ENCODE measurements at regions not wholly inside any gene's neighbourhood (a gene's known extent, or its start where the extent isn't known, plus 50 kb on each side); places are given as distances from the start of the nearest gene placed in this dataset.

DNA sequence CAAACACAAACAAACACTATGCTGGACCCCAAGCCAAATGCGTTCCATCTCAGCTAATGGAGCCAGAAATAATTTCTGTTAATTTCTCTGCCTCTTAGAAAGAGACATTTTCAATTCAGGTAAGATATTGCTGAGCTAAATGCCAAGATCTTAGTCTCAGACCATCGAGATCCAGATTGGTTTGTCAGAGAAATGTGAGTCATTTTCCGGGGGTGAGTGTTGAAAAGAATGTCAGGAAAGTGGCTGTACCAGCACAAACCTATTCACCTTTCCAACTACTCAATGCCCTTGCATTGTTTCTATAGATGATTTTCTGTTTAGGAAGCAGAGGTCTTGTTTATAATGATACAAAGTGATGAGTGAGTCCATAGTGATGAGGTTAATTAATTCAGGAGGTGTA, 266.8 kb upstream of the TSHZ3 start:
- no peaks in the 10 kb centered on the region for H3K36me3 Mint-ChIP-seq (ENCODE audit: insufficient read depth, unreplicated experiment)
- CTCF ChIA-PET = no interaction called here
- H3K27me3 Mint-ChIP-seq (ENCODE audit: insufficient read depth, unreplicated experiment) = no peaks in the 10 kb centered on the region
- H3K4me1 Mint-ChIP-seq (ENCODE audit: insufficient read depth, unreplicated experiment) = no peaks in the 10 kb centered on the region
- no TSS peak for BruUV-seq (replicated peaks)
- no peak overlapping the region for H3K27ac Mint-ChIP-seq (ENCODE audit: low read depth, unreplicated experiment)
- DNase-seq (ENCODE audit: unreplicated experiment) = no peak
- TF ChIP-seq, protein P1, sequence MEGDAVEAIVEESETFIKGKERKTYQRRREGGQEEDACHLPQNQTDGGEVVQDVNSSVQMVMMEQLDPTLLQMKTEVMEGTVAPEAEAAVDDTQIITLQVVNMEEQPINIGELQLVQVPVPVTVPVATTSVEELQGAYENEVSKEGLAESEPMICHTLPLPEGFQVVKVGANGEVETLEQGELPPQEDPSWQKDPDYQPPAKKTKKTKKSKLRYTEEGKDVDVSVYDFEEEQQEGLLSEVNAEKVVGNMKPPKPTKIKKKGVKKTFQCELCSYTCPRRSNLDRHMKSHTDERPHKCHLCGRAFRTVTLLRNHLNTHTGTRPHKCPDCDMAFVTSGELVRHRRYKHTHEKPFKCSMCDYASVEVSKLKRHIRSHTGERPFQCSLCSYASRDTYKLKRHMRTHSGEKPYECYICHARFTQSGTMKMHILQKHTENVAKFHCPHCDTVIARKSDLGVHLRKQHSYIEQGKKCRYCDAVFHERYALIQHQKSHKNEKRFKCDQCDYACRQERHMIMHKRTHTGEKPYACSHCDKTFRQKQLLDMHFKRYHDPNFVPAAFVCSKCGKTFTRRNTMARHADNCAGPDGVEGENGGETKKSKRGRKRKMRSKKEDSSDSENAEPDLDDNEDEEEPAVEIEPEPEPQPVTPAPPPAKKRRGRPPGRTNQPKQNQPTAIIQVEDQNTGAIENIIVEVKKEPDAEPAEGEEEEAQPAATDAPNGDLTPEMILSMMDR (IDR thresholded peaks at IDR 0.05; ENCODE audit: unreplicated experiment) = no peak
- no peak overlapping the region for H3K4me3 Mint-ChIP-seq (ENCODE audit: unreplicated experiment)
- POLR2A ChIA-PET = no interaction called here
- intact Hi-C loops (cut with micrococcal nuclease) = no loop called here
- peaks cover 18% of the 10 kb centered on the region for H3K9me3 Mint-ChIP-seq (ENCODE audit: unreplicated experiment)

DNA sequence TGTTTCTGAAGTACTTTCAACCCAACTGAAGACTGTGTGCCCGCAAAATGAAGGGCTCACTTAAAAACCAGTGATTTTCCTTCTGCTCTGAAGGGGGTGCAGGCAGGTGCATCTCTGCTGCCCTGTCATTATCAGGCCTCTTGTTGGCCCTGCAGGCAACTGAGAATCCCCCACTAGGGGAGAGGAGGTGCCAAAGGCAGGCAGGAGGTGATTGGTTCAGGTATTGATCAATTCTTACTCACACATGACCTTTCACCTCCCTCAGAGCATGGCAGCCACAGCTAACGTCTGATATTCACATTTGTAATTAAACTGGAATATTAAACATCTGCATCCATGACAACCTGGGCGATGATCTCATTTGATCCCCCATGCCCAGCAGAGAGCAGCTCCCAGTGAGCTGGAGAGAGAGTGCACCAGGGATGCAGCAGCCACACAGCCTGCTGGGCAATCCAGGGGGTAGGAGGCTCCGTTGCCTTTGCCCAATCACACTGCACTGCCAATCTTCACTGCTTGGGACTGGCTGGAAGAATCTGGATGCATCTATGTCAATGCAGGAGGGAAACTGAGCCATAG, 267.9 kb upstream of the TSHZ3 start:
- no peak overlapping the region for H3K4me3 Mint-ChIP-seq (ENCODE audit: unreplicated experiment)
- intact Hi-C loops (cut with micrococcal nuclease) = no loop called here
- CTCF ChIA-PET = no interaction called here
- TF ChIP-seq, protein P1 (IDR thresholded peaks at IDR 0.05; ENCODE audit: unreplicated experiment) = no peak
- POLR2A ChIA-PET = no interaction called here
- no peaks in the 10 kb centered on the region for H3K27me3 Mint-ChIP-seq (ENCODE audit: insufficient read depth, unreplicated experiment)
- no peak overlapping the region for H3K27ac Mint-ChIP-seq (ENCODE audit: low read depth, unreplicated experiment)
- DNase-seq (ENCODE audit: unreplicated experiment) = no peak
- no peaks in the 10 kb centered on the region for H3K36me3 Mint-ChIP-seq (ENCODE audit: insufficient read depth, unreplicated experiment)
- H3K9me3 Mint-ChIP-seq (ENCODE audit: unreplicated experiment) = peaks cover 18% of the 10 kb centered on the region
- no TSS peak for BruUV-seq (replicated peaks)
- H3K4me1 Mint-ChIP-seq (ENCODE audit: insufficient read depth, unreplicated experiment) = no peaks in the 10 kb centered on the region

DNA sequence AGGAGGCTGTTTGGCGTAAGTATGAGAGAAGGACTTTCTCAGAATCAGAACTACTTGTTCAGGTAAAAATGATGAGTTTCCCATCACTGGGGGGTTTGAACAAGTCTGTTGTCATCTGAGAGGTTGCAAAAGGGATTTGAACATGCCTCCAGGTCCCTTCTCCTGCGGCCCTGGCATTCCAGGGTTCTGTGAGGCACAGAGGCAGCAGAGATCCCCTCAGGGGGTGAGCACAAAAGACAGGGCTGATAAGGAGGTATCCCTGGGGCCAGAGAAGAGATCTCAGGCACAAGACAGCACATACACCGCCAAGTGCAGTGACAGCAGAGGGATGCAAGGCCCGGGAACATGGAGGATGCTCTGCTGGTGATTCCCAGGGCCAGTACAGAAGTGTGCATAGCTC, 275.8 kb upstream of the TSHZ3 start:
- H3K4me3 Mint-ChIP-seq (ENCODE audit: unreplicated experiment) = no peak overlapping the region
- DNase-seq (ENCODE audit: unreplicated experiment) = no peak
- H3K4me1 Mint-ChIP-seq (ENCODE audit: insufficient read depth, unreplicated experiment) = no peaks in the 10 kb centered on the region
- TF ChIP-seq, protein P1 (IDR thresholded peaks at IDR 0.05; ENCODE audit: unreplicated experiment) = no peak
- BruUV-seq (replicated peaks) = no TSS peak
- intact Hi-C loops (cut with micrococcal nuclease) = no loop called here
- ChIA-PET CTCF (no interaction called here), POLR2A (no interaction called here)
- H3K27ac Mint-ChIP-seq (ENCODE audit: low read depth, unreplicated experiment) = no peak overlapping the region
- H3K27me3 Mint-ChIP-seq (ENCODE audit: insufficient read depth, unreplicated experiment) = no peaks in the 10 kb centered on the region
- peaks cover 37% of the 10 kb centered on the region for H3K9me3 Mint-ChIP-seq (ENCODE audit: unreplicated experiment)
- H3K36me3 Mint-ChIP-seq (ENCODE audit: insufficient read depth, unreplicated experiment) = no peaks in the 10 kb centered on the region

DNA sequence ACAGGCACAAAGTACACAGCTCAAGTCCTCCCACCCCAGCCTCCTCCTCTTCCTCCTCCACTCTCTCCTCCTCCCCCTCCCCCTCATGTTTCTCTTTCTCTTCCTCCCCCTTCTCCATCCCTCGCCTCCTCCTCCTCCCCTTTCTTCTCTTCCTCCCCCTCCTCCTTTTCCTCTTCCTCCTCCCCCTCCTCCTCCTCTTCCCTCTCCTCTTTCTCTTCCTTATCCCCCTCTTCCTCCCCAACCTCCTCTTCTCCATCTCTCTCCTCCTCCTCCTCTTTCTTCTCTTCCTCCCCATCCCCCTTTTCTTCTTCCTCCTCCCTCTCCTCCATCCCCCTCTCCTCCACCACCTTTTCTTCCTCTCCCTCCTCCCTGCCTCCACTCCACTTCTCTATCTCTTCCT, 276.3 kb upstream of the TSHZ3 start:
- BruUV-seq (replicated peaks) = no TSS peak
- ChIA-PET CTCF (no interaction called here), POLR2A (no interaction called here)
- no peak for DNase-seq (ENCODE audit: unreplicated experiment)
- H3K9me3 Mint-ChIP-seq (ENCODE audit: unreplicated experiment) = peaks cover 37% of the 10 kb centered on the region
- no peaks in the 10 kb centered on the region for H3K36me3 Mint-ChIP-seq (ENCODE audit: insufficient read depth, unreplicated experiment)
- intact Hi-C loops (cut with micrococcal nuclease) = no loop called here
- no peaks in the 10 kb centered on the region for H3K27me3 Mint-ChIP-seq (ENCODE audit: insufficient read depth, unreplicated experiment)
- TF ChIP-seq, protein P1 (IDR thresholded peaks at IDR 0.05; ENCODE audit: unreplicated experiment) = no peak
- no peaks in the 10 kb centered on the region for H3K4me1 Mint-ChIP-seq (ENCODE audit: insufficient read depth, unreplicated experiment)
- H3K27ac Mint-ChIP-seq (ENCODE audit: low read depth, unreplicated experiment) = no peak overlapping the region
- no peak overlapping the region for H3K4me3 Mint-ChIP-seq (ENCODE audit: unreplicated experiment)
